ENCODE measurements at regions not wholly inside any gene's neighbourhood (a gene's known extent, or its start where the extent isn't known, plus 50 kb on each side); places are given as distances from the start of the nearest gene placed in this dataset.

DNA sequence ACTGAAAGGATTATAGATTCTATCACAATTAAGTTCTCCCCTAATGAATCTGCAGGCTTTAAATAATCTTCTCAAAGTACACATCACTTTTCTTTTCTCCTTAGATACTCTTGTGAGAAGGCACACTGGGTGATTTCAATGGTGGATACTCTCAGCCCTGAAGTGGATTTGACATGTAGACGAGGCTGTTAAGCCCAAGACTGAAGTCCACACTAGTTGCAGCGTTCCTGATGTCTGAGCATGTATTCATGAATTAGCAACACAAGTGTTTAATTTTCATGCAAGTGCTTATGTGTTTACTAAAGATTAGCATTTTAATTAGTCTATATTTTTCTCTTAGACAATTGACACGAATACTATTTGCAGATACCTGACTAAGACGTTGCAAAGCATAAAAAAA lies 218.9 kb downstream of the TMEM161B start:
- TF ChIP-seq EZH2phosphoT487 (IDR thresholded peaks at IDR 0.05; ENCODE audit: insufficient read depth, low read depth): no peak
- no peak for TF ChIP-seq EZH2 (IDR thresholded peaks at IDR 0.05; ENCODE audit: insufficient read depth, poor library complexity, severe bottlenecking)

Data from GM23248 (cell line).